ENCODE measurements at regions not wholly inside any gene's neighbourhood (a gene's known extent, or its start where the extent isn't known, plus 50 kb on each side); places are given as distances from the start of the nearest gene placed in this dataset.

GRCh38 chr2:155930312-155930711, 402.2 kb downstream of the NR4A2 start:
- Histone ChIP-seq H3K36me3 (replicated peaks in 1 of 2; ENCODE audit: control insufficient read depth in 1 of 2, insufficient read depth in 2 of 2, low read length in 1 of 2) (no peaks in the 10 kb centered on the region), H3K4me3 (ENCODE audit: low read depth in 2 of 2, low read length in 1 of 2) (no peak overlapping the region), H3K27ac (ENCODE audit: low read depth in 2 of 2, low read length in 1 of 2) (no peak overlapping the region), H2AFZ (ENCODE audit: low read depth) (no peak overlapping the region), H3K79me2 (ENCODE audit: insufficient read depth) (no peaks in the 10 kb centered on the region), H3F3A (replicated peaks; ENCODE audit: insufficient read depth) (no peaks in the 10 kb centered on the region), H3K9ac (no peak overlapping the region), H4K20me1 (ENCODE audit: insufficient read depth) (no peaks in the 10 kb centered on the region), H3K9me2 (no peaks in the 10 kb centered on the region), H3K4me1 (ENCODE audit: control insufficient read depth in 1 of 2, insufficient read depth in 2 of 2, low read depth in 1 of 2, low read length in 1 of 2) (no peaks in the 10 kb centered on the region), H3K4me2 (no peak overlapping the region), H3K9me3 (no peaks in the 10 kb centered on the region), H3K27me3 (ENCODE audit: insufficient read depth) (no peaks in the 10 kb centered on the region)
- POLR2A ChIA-PET: no interaction called here
- WGBS (ENCODE audit: low lambda C conversion rate): 8% methylated on average over 1 of the region's 1 CpG
- CTCF ChIA-PET: interaction anchor here (1.3 kb wide), 1 partner anchor 12 kb away, joined by 3 read pairs; no protein-coding TSS in a partner anchor
- DNase-seq: no peak
- no peak for TF ChIP-seq PBX3 (IDR thresholded peaks at IDR 0.05)
- no peak for TF ChIP-seq MAX (IDR thresholded peaks at IDR 0.05; ENCODE audit: low read depth)
- no peak for TF ChIP-seq ZBTB33 (IDR thresholded peaks at IDR 0.05; ENCODE audit: borderline replicate concordance, low read depth)
- TF ChIP-seq EP300 (IDR thresholded peaks at IDR 0.05; ENCODE audit: borderline replicate concordance in 1 of 2, low read depth in 1 of 2, low read length in 1 of 2): no peak
- TF ChIP-seq RAD21 (IDR thresholded peaks at IDR 0.05; ENCODE audit: low read length): no peak
- no peak for TF ChIP-seq FOXJ3 (CRISPR knock-in tag; IDR thresholded peaks at IDR 0.05)
- no peak for TF ChIP-seq NFIC (IDR thresholded peaks at IDR 0.05; ENCODE audit: borderline replicate concordance)
- no peak for TF ChIP-seq RFX5 (IDR thresholded peaks at IDR 0.05; ENCODE audit: low read length)
- no peak for TF ChIP-seq SMC3 (IDR thresholded peaks at IDR 0.05; ENCODE audit: low read depth, low read length)
- no peak for TF ChIP-seq CHD2 (IDR thresholded peaks at IDR 0.05; ENCODE audit: low read length, partially characterized antibody)
- no peak for TF ChIP-seq NRF1 (IDR thresholded peaks at IDR 0.05; ENCODE audit: low read depth, low read length)
- no peak for TF ChIP-seq REST (IDR thresholded peaks at IDR 0.05; ENCODE audit: low read depth, low read length)
- no peak for TF ChIP-seq FOSL2 (IDR thresholded peaks at IDR 0.05; ENCODE audit: borderline replicate concordance, low read depth)
- TF ChIP-seq GABPA (IDR thresholded peaks at IDR 0.05; ENCODE audit: low read depth): no peak
